ENCODE measurements at regions not wholly inside any gene's neighbourhood (a gene's known extent, or its start where the extent isn't known, plus 50 kb on each side); places are given as distances from the start of the nearest gene placed in this dataset.
A peak's percentile ranks its signal among the peaks of the same experiment; 100 is the strongest.
"Not testable (repeated sequence)": the region's sequence is repeated elsewhere in the genome, so short reads cannot be mapped to it uniquely, and the experiment has no call there.

GRCh38 chr5:19229179-19229835 lies 758.7 kb downstream of the CDH18 start:
- no peak for DNase-seq (ENCODE audit: low spot score)

DNA sequence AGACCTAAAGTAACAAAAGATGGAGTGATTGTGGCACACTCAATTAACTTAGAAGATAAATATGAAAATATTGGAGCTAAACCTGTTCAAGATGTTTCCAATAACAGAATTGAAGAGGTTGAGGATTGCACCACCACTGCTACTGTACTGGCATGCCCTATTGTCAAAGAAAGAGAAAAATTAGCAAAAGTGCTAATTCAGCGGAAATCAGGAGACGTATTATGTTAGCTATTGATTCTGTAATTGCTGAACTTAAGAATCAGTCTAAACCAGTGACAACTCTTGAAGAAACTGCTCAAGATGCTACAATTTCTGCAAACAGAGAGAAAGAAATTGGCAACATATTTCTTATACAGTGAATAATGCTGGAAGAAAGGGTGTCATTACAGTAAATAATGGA lies 754.4 kb downstream of the CDH18 start:
- DNase-seq (ENCODE audit: low spot score) = no peak

DNA sequence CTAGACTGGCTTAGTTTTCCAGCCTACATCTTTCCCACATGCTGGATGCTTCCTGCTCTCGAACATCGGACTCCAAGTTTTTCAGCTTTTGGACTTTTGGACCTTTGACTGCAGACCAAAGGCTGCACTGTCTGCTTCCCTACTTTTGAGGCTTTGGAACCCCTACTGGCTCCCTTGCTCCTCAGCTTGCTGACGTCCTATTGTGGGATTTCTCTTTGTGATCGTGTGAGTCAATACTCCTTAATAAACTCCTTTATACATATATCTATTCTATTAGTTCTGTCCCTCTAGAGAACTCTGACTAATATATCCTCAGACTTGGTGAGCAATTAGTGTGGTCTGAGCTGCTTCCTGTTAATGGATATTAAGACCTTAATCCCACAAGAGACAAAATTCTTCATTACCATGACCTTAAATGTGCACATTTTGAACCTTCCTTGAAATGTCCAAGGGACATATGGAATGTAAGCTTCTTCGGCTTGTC lies 752.9 kb downstream of the CDH18 start:
- no peak for DNase-seq (ENCODE audit: low spot score)

DNA sequence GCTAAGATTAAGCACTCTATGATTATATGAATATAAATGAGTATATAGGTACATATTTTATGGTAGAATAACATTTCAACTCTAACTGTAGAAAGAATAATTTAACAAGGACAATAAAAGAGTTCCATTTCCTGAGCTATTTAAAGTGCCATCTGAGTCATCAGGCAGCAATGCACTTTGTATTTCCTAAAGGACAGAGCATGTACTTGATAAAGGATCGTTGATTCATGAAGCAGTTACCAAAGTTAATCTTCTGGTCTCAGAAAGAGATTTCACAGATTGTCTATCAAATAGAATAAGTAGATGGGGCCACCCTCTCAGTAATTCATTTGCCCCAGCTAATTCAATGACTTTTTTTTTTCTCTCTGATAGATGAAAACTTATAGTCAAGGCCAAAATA lies 747.8 kb downstream of the CDH18 start:
- no peak for DNase-seq (ENCODE audit: low spot score)

DNA sequence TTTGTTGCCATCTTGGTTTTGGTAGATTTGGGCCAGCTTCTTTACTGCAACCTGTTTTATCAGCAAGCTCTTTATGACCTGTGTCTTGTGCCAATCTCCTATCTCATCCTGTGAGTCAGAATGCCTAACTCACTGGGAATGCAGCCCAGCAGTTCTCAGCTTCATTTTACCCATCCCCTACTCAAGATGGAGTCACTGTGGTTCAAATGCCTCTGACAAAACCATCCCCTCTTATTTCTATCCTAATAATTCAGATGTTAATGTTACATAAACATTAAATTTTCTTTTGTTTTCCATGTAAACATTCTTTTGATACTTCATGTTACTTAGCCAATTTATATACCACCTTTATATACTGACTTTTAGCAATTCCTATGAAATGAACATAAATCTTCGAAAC lies 746.3 kb downstream of the CDH18 start:
- DNase-seq (ENCODE audit: low spot score) = no peak

DNA sequence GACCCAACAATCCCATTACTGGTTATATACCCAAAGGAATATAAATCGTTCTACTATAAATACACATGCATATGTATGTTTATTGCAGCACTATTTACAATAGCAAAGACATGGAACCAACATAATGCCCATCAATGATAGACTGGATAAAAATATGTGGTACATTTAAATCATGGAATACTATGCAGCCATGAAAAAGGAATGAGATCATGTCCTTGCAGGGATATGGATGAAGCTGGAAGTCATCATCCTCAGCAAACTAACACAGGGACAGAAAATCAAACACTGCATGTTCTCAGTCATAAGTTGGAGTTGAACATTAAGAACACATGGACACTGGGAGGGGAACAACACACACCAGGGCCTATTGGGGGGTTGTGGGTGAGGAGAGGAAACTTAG lies 741.8 kb downstream of the CDH18 start:
- not testable (repeated sequence) for DNase-seq (ENCODE audit: low spot score)

DNA sequence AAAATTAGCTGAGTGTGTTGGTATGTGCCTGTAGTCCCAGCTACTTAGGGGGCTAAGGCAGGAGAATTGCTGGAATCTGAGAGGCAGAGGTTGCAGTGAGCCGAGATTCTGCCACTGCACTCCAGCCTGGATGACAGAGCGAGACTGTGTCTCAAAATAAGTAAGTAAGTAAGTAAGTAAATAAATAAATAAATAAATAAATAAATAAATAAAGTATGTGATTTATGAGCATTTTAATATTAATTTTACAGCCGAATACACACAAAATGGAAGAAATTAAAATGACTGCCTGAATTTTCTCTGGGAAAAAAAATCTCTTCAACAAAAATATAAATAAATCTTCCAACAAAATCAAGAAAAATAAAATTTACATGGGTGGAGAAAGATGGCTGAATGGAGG lies 740.7 kb downstream of the CDH18 start:
- DNase-seq (ENCODE audit: low spot score) = no peak

DNA sequence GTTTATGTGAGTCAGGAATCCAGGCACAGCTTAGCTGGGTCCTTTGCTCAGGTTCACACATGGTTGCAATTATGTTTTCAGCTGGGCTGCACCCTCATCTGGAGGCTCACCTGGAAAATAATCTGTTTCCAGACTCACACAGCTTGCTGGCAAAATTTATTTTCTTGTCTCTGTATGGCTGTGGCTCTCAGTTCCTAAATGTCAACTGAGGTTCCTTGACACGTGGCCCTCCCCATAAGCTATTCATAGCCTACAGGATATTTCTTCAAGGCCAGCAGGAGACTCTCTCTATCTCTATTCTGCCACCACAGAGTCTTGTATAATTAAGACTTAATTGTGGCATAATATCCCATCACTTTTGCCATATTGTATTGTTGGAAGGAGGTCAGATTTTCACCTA lies 732.0 kb downstream of the CDH18 start:
- no peak for DNase-seq (ENCODE audit: low spot score)

- DNase-seq (ENCODE audit: low spot score) = no peak
These were observed 729.3 kb downstream of the CDH18 start for GRCh38 chr5:19258686-19259085.

DNA sequence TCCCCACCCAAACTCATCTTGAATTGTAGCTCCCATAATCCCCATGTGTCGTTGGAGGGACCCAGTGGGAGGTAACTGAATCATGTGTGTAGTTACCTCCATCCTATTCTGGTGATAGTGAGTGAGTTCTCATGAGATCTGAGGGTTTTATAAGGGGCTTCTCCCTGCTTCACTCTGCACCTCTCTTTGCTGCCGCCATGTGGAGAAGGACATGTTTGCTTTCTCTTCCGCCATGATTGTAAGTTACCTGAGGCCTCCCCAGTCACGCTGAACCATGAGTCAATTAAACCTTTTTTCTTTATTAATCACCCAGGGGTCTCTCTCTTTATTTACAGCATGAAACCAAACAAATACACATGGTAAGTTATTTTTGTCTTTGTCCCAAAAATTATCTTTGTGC lies 726.1 kb downstream of the CDH18 start:
- no peak for DNase-seq (ENCODE audit: low spot score)

DNA sequence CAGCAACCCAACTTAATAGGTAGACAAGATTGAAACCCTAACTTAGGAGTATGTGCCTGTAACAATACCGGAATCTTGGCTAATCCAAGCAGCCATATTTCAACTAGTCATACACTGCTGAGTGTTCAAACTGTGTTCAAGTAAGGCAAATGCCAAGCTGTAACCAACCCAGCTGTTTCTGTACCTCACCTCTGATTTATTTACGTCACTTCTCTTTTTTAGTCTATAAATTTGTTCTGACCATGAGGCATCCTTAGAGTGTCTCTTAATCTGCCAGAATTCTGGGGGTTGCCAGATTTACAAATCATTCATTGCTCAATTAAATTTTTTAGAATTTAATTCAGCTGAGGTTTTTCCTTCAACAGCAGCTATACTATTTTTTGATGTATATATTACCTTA lies 723.2 kb downstream of the CDH18 start:
- no peak for DNase-seq (ENCODE audit: low spot score)

GRCh38 chr5:19266791-19267190 lies 721.2 kb downstream of the CDH18 start:
- no peak for DNase-seq (ENCODE audit: low spot score)

DNA sequence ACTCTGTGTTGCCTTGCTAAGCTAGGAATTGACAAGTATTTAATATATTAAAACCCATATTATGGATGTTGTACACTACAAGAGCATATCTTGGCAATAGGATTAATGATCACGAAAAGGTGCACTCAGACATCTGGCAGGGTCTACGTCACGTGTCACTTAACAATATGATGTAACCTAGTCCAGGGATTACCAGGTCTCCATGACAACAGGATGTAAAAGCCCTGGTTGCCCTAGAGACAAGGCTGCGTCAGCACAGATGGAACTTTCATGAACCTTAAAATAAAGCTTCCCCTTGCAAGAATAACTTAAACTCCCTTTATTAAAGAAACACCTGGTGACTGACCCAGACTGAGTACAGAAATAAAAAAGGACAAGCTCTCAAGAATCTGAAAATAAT lies 717.8 kb downstream of the CDH18 start:
- peak; percentile 8 for DNase-seq (ENCODE audit: low spot score)

- no peak for DNase-seq (ENCODE audit: low spot score)
These were observed 713.4 kb downstream of the CDH18 start for GRCh38 chr5:19274578-19274977.

- DNase-seq (ENCODE audit: low spot score) = no peak
These were observed 702.7 kb downstream of the CDH18 start for GRCh38 chr5:19285286-19285685.

DNA sequence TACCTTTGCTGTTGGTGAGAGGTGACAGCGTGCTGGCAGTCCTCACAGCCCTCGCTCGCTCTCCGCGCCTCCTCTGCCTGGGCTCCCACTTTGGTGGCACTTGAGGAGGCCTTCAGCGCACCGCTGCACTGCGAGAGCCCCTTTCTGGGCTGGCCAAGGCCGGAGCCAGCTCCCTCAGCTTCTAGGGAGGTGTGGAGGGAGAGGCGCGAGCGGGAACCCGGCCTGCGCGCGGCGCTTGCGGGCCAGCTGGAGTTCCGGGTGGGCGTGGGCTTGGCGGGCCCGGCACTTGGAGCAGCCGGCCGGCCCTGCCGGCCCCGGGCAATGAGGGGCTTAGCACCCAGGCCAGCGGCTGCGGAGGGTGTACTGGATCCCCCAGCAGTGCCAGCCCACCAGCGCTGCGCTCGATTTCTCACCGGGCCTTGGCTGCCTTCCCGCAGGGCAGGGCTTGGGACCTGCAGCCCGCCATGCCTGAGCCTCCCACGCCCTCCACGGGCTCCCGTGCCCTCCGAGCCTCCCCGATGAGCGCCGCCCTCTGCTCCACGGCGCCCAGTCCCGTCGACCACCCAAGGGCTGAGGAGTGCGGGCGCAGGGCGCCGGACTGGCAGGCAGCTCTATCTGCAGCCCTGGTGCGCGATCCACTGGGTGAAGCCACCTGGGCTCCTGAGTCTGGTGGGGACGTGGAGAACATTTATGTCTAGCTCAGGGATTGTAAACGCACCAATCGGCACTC lies 700.3 kb downstream of the CDH18 start:
- not testable (repeated sequence) for DNase-seq (ENCODE audit: low spot score)

GRCh38 chr5:19288311-19288710 lies 699.7 kb downstream of the CDH18 start:
- DNase-seq (ENCODE audit: low spot score) = not testable (repeated sequence)

- DNase-seq (ENCODE audit: low spot score) = no peak
These were observed 690.1 kb downstream of the CDH18 start for GRCh38 chr5:19297934-19298333.

- no peak for DNase-seq (ENCODE audit: low spot score)
These were observed 686.7 kb downstream of the CDH18 start for GRCh38 chr5:19301271-19301670.

GRCh38 chr5:19314840-19315239 lies 673.2 kb downstream of the CDH18 start:
- no peak for DNase-seq (ENCODE audit: low spot score)

DNA sequence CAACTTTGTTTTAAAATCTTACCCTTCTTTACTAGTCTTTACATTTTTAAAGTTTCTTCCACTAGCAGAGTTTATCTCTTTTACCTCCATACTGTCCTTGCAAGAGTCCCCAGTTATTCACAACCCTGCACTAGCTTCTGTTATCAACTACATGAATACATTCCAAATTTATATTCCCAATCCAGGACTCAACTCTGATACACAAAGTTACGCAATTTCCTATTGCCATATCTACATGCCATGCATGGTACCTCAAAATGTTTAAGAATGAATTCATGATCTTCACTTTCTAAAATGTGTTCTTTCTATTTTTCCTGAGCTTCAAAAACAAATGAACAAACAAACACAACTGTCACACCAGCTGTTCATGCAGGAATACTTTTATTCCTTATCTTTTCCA lies 668.7 kb downstream of the CDH18 start:
- DNase-seq (ENCODE audit: low spot score) = no peak

DNA sequence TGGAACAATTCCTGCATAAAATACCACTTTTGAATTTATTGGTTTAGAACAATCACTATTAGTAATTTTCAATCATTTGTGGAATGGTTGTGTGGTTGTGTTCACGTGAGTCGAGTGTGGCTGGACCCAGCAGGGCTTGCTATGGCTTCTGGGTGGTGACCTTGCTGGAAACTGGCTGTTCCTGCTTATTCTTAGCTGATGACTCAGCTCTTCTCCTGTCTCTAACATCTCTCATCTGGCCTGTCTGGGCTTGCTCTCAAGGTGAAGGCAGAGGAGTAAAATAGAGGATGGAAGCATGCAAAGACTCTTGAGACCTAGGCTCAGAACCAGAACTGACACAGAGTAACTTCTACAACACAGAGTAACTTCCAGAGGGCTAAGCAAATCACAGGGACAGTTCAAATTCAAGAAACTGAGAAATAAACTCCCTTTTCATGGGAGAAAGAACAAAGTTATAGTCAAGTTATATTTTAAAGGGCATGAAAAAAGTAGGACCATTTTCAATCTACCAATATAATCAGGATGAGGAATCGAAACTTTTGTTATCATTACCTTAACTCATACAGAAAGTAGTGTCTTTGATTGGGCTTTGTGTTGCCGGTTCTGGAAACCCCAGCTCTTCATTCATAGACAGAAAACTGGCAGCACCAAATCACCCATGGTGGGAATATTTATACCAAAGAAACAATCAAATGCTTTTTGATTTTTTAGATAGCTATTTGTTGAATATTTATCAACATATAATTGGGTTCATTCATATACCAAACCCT lies 665.1 kb downstream of the CDH18 start:
- DNase-seq (ENCODE audit: low spot score) = no peak

DNA sequence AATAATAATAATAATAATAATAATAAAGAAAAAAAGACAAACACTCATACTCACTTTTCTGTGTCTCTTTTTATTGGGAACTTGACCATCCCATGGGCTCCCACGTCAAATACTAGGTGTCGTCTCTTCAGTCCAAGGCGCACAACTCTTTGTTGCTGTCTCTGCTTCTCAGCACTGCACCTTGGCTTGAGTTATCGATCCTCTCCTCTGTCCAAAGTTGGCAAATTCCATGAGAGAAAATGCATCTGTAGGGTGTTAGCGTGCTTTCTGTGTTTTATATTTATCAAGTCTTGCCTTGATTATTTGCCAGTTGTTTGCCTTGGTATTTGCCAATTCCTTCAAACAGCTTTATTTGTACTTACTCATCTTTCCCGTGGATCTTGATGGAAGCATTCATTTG lies 653.7 kb downstream of the CDH18 start:
- DNase-seq (ENCODE audit: low spot score) = no peak

All from putamen (tissue), 1 donor.